Epidermal melanocyte (primary cell): ENCODE measurements at regions not wholly inside any gene's neighbourhood (a gene's known extent, or its start where the extent isn't known, plus 50 kb on each side); places are given as distances from the start of the nearest gene placed in this dataset.

Experiments
- DNase-seq: peaks from one replicate; pipeline ENCODE4 v3.0.0; 2011; ENCODE audit warnings: low spot score; ENCODE audit not compliant: insufficient read length

DNA sequence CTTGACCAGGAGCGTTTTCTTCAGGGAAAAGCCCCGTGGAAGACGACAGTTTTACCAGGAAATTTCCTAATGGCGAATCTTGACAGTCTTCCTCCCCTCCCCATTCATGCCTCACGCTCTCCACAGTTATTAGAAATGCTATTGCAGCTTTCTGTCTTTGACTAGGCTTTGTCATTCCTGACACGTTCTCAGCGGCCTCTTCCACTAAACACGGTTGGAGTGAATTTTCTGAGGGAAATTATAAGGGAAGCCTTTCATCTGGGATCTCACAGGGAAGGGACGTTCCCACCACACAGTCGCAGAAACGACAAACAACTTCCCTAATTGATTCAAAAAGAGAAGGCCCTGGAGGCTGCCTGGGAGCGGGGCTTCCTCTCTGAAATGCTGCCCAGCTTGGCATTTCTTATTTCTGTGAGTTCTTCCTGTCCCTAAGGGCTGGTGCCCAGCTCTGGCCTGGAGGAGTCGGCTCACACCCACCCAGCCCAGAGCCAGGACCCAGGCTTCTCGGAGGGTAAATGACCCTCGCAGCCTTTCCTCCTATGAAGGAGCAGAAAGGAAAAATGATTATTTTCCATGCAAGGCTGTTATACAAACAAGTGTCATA is 57.1 kb upstream of the PPP1R26 start:
- no peak for DNase-seq

- no peak for DNase-seq
These were observed 55.9 kb upstream of the PPP1R26 start for GRCh38 chr9:135423725-135424124.
